ENCODE measurements at regions not wholly inside any gene's neighbourhood (a gene's known extent, or its start where the extent isn't known, plus 50 kb on each side); places are given as distances from the start of the nearest gene placed in this dataset.
"Not testable (repeated sequence)": the region's sequence is repeated elsewhere in the genome, so short reads cannot be mapped to it uniquely, and the experiment has no call there.

GRCh38 chr3:107452436-107452835 lies 70.3 kb upstream of the BBX start:
- H3K27ac Mint-ChIP-seq = no peak overlapping the region
- H3K9me3 Mint-ChIP-seq = no peaks in the 10 kb centered on the region
- H3K27me3 Mint-ChIP-seq = no peaks in the 10 kb centered on the region
- no peak overlapping the region for H3K4me3 Mint-ChIP-seq
- no peaks in the 10 kb centered on the region for H3K4me1 Mint-ChIP-seq (ENCODE audit: low read depth)
- intact Hi-C loops (cut with micrococcal nuclease) = no loop called here
- no peaks in the 10 kb centered on the region for H3K36me3 Mint-ChIP-seq (ENCODE audit: low read depth)

DNA sequence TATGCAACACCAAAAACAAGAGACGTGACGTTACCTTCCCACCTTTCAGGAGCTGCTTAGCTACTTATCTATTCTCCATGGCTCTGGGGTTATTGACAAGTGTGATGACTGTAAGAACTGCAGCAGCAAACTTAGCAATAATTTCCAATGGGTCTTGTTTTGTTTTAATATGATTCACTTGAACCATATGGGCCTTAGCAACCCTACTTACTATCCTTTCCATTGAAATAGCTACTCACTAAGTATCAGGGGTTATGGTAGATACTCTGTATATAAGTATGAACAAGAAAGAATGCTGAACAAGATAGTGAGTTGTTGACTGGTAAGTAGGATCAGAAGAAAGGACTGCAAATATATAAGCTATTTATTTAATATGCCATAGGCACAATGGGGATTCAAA lies 69.3 kb upstream of the BBX start:
- no peaks in the 10 kb centered on the region for H3K9me3 Mint-ChIP-seq
- intact Hi-C loops (cut with micrococcal nuclease) = no loop called here
- no peak overlapping the region for H3K4me3 Mint-ChIP-seq
- no peaks in the 10 kb centered on the region for H3K36me3 Mint-ChIP-seq (ENCODE audit: low read depth)
- H3K27me3 Mint-ChIP-seq = no peaks in the 10 kb centered on the region
- no peaks in the 10 kb centered on the region for H3K4me1 Mint-ChIP-seq (ENCODE audit: low read depth)
- no peak overlapping the region for H3K27ac Mint-ChIP-seq

DNA sequence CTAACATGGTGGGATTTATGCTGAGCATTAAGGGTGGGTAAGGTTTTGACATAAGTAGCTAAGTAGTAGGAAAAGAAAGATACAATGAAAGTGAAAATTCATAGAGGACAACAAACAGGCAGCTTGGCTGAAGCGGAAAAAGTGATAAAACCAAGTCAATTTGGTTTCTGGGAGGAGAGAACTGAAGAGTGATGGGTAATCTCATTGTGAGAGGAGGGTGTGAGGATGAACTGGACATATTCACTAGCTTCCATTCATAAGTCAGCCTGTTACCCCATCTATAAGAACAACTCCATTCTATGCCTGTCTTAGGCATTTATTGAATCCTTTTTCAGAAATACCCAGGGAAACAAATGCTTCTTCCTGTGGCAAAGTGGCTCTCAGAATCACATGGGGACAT lies 67.1 kb upstream of the BBX start:
- Mint-ChIP-seq H3K36me3 (ENCODE audit: low read depth) (no peaks in the 10 kb centered on the region), H3K27me3 (no peaks in the 10 kb centered on the region), H3K4me3 (no peak overlapping the region), H3K9me3 (no peaks in the 10 kb centered on the region), H3K27ac (no peak overlapping the region), H3K4me1 (ENCODE audit: low read depth) (no peaks in the 10 kb centered on the region)
- intact Hi-C loops (cut with micrococcal nuclease) = no loop called here

DNA sequence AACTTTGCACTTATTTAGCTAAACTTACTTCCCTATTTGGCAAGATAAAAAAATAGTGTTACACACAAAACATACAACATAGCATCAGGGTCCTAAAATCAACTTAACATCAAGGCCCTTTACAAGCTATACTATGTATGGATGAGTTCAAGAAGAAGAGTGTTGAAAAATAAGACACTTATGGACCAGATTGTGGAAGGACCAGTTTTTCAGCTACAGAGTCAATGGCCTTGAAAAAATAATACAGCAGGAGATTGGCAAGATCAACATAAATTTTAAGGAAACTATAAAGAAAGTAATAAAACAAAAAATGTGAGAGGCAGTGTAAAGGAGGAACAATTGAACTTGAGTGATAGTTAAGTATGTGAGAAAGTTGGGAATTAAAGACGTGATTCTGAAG lies 66.3 kb upstream of the BBX start:
- intact Hi-C loops (cut with micrococcal nuclease) = no loop called here
- no peaks in the 10 kb centered on the region for H3K36me3 Mint-ChIP-seq (ENCODE audit: low read depth)
- H3K4me3 Mint-ChIP-seq = no peak overlapping the region
- H3K4me1 Mint-ChIP-seq (ENCODE audit: low read depth) = no peaks in the 10 kb centered on the region
- no peaks in the 10 kb centered on the region for H3K9me3 Mint-ChIP-seq
- H3K27ac Mint-ChIP-seq = no peak overlapping the region
- H3K27me3 Mint-ChIP-seq = no peaks in the 10 kb centered on the region

DNA sequence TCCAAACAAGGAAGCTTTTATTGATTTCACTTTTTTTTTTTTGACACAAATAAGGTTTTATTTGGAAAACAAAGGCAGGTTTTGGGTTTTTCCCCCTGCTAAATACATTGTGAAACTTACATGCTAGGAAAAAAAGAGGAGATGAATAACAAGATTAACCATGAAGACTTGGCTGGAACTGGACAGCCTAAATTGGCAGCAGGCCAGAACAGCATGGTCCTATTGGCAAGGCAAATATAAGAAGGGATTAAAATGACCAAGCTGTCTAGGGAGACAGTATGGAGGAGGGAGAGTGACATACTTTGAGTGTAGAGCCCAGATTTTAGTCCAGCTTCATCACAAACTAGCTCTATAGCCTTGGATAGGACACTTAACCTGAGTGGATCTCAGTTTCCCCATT lies 63.9 kb upstream of the BBX start:
- intact Hi-C loops (cut with micrococcal nuclease) = no loop called here
- no peak overlapping the region for H3K4me3 Mint-ChIP-seq
- no peaks in the 10 kb centered on the region for H3K9me3 Mint-ChIP-seq
- no peaks in the 10 kb centered on the region for H3K4me1 Mint-ChIP-seq (ENCODE audit: low read depth)
- no peaks in the 10 kb centered on the region for H3K36me3 Mint-ChIP-seq (ENCODE audit: low read depth)
- no peaks in the 10 kb centered on the region for H3K27me3 Mint-ChIP-seq
- no peak overlapping the region for H3K27ac Mint-ChIP-seq

GRCh38 chr3:107461721-107462120 lies 61.0 kb upstream of the BBX start:
- no peaks in the 10 kb centered on the region for H3K36me3 Mint-ChIP-seq (ENCODE audit: low read depth)
- H3K9me3 Mint-ChIP-seq = no peaks in the 10 kb centered on the region
- no peak overlapping the region for H3K27ac Mint-ChIP-seq
- no peaks in the 10 kb centered on the region for H3K4me1 Mint-ChIP-seq (ENCODE audit: low read depth)
- no peaks in the 10 kb centered on the region for H3K27me3 Mint-ChIP-seq
- no peak overlapping the region for H3K4me3 Mint-ChIP-seq
- intact Hi-C loops (cut with micrococcal nuclease) = no loop called here

DNA sequence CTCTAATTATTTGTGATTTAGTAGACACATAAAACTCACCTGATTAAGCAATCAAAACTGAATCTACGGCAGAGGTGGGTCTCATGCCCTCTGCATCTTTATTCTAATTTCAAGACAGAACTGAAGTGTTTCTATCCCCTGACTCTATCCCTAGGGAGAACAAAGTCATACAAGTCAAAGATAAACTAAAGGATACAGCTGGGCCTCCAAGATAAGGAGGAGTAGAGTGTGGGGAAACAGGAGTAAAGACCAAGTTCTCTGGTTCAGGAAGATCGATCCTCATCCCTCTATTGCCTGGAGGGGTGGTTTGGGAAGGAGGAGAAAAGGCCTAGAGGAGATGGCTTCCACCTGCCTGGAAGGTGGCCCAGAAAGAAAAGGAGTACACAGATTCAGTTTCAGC lies 58.7 kb upstream of the BBX start:
- H3K36me3 Mint-ChIP-seq (ENCODE audit: low read depth) = no peaks in the 10 kb centered on the region
- no peaks in the 10 kb centered on the region for H3K9me3 Mint-ChIP-seq
- no peaks in the 10 kb centered on the region for H3K27me3 Mint-ChIP-seq
- intact Hi-C loops (cut with micrococcal nuclease) = no loop called here
- H3K27ac Mint-ChIP-seq = no peak overlapping the region
- no peaks in the 10 kb centered on the region for H3K4me1 Mint-ChIP-seq (ENCODE audit: low read depth)
- H3K4me3 Mint-ChIP-seq = no peak overlapping the region

DNA sequence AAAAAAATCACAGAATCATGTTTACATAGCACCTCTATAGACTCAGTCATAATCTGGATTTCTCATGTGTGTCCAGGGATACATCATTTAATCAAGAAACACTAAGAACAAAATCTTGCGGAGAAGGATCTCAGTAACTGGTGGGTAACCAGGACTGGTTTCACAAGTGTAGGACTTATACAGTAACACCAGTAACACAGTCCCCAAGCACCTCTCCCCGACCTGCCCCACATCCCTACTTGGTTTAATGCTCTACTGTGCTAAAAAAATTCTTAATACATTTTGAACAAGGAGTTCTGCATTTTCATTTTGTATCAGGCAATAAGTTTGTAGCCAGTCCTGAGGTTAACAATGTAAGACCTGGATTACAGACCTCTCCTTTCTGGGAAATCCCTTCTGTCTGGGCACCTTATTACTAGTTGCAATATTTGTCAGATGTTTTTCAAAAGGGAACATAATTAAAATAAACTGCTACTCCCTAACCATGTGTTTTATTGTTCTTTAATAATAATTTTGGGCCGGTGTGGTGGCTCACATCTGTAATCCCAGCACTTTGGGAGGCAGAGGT lies 57.6 kb upstream of the BBX start:
- H3K4me3 Mint-ChIP-seq = no peak overlapping the region
- intact Hi-C loops (cut with micrococcal nuclease) = no loop called here
- H3K9me3 Mint-ChIP-seq = no peaks in the 10 kb centered on the region
- no peaks in the 10 kb centered on the region for H3K27me3 Mint-ChIP-seq
- H3K27ac Mint-ChIP-seq = no peak overlapping the region
- H3K4me1 Mint-ChIP-seq (ENCODE audit: low read depth) = no peaks in the 10 kb centered on the region
- no peaks in the 10 kb centered on the region for H3K36me3 Mint-ChIP-seq (ENCODE audit: low read depth)

DNA sequence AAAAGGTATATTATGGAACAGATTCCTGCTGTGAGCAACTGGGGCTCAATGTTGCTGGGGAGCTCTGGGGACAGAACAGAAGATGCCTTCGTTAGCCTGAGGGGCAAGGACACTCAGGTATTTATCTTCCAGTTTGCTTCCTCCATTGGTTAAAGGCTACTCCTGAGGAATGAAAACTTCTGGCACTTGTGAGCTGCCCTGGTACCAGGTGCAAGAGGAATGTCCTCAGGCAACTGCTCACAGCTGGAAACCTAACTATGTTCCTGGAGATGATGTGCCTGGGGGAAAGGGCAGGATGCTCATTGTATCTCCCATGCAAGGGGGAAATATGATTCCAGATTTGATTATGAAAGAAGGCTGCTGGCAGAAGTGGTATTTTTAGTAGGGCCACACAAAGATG lies 54.0 kb upstream of the BBX start:
- no peaks in the 10 kb centered on the region for H3K27me3 Mint-ChIP-seq
- intact Hi-C loops (cut with micrococcal nuclease) = no loop called here
- peaks cover 11% of the 10 kb centered on the region for H3K9me3 Mint-ChIP-seq
- no peak overlapping the region for H3K27ac Mint-ChIP-seq
- no peaks in the 10 kb centered on the region for H3K36me3 Mint-ChIP-seq (ENCODE audit: low read depth)
- H3K4me1 Mint-ChIP-seq (ENCODE audit: low read depth) = no peaks in the 10 kb centered on the region
- H3K4me3 Mint-ChIP-seq = no peak overlapping the region

- intact Hi-C loops (cut with micrococcal nuclease); H3K27ac Mint-ChIP-seq: not testable (repeated sequence)
Observed at GRCh38 chr3:107470496-107470895, 52.3 kb upstream of the BBX start.

More at GRCh38 chr3:107470496-107470895, 52.3 kb upstream of the BBX start:
- not testable (repeated sequence) for H3K4me3 Mint-ChIP-seq; H3K4me1 Mint-ChIP-seq (ENCODE audit: low read depth); H3K27me3 Mint-ChIP-seq; H3K36me3 Mint-ChIP-seq (ENCODE audit: low read depth)
- peaks cover 11% of the 10 kb centered on the region for H3K9me3 Mint-ChIP-seq
